Suprapubic skin (tissue), 4 donors: ENCODE measurements at regions not wholly inside any gene's neighbourhood (a gene's known extent, or its start where the extent isn't known, plus 50 kb on each side); places are given as distances from the start of the nearest gene placed in this dataset.

ENCODE experiments used
- DNase-seq, 2 donors: peaks; one replicate each; pipeline ENCODE4 v3.0.0-alpha.2; 2019; ENCODE audit warnings: low spot score in 2 of 2
- H3K27ac ChIP-seq: fragments of 200-600 bp; sonication (generic); one replicate; pipeline ENCODE4 v1.5.1; 2019
- H3K27me3 ChIP-seq: fragments of 200-600 bp; sonication (generic); one replicate; pipeline ENCODE4 v1.5.1; 2019
- H3K36me3 ChIP-seq: fragments of 200-600 bp; sonication (generic); one replicate; pipeline ENCODE4 v1.5.1; 2019
- H3K4me1 ChIP-seq: fragments of 200-600 bp; sonication (generic); one replicate; pipeline ENCODE4 v1.5.1; 2019
- H3K4me3 ChIP-seq: fragments of 200-600 bp; sonication (generic); one replicate; pipeline ENCODE4 v1.5.1; 2019; ENCODE audit warnings: mild to moderate bottlenecking
- H3K9me3 ChIP-seq: fragments of 200-600 bp; sonication (generic); one replicate; pipeline ENCODE4 v1.5.1; 2019
- CTCF ChIP-seq, 2 donors: fragments of 200-600 bp in 1 of 2; fragments of 450-650 bp in 1 of 2; sonication (generic) in 1 of 2; IDR thresholded peaks; one replicate each; pipeline ENCODE4 v1.5.1; 2016 to 2019; ENCODE audit warnings: antibody characterized with exemption in 2 of 2, mild to moderate bottlenecking in 1 of 2, moderate library complexity in 1 of 2
- EP300 ChIP-seq: sonication (generic); formaldehyde crosslinking; IDR thresholded peaks from one replicate; pipeline ENCODE4 v1.6.1; 2017; ENCODE audit warnings: antibody characterized with exemption
- POLR2A ChIP-seq, 2 donors: fragments of 450-650 bp; IDR thresholded peaks; one replicate each; pipeline ENCODE4 v1.6.1; 2017; ENCODE audit warnings: antibody characterized with exemption in 2 of 2, mild to moderate bottlenecking in 2 of 2, moderate library complexity in 2 of 2
- POLR2AphosphoS5 ChIP-seq, 3 donors: sonication (generic); formaldehyde crosslinking; IDR thresholded peaks; one replicate each; pipeline ENCODE4 v1.6.1; 2017; ENCODE audit warnings: antibody characterized with exemption in 3 of 3
- WGBS: methylation state at CpG from one replicate; pipeline ENCODE4 v1.1.5; 2018; 5-methylcytosine and 5-hydroxymethylcytosine counted together

DNA sequence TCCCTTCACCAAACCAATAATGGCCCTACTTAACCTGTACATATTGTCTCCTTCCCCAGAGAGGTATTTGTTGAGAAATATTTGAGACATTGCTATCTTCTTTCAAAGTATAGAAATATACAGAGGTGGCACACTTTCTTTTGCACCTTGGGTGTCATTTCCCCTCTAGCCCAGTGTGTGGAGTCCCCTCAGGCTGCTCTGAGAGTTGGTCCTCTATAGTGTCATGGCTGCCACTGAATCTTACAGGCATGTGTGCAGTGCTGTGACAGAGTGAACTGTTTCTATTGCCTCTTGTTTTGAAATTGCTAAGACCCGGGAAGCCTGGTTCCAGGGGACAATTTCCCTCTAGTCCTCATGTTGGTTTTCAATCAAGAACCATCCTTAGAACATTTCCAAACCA is 140.2 kb upstream of the KCNJ6 start:
- H3K36me3 ChIP-seq: no peaks in the 10 kb centered on the region
- no peak for TF ChIP-seq EP300
- no peak for TF ChIP-seq POLR2AphosphoS5 (IDR thresholded peaks at IDR 0.05)
- TF ChIP-seq POLR2A (IDR thresholded peaks at IDR 0.05): no peak
- no peak for TF ChIP-seq CTCF (IDR thresholded peaks at IDR 0.05)
- 83% methylated on average over 1 of the region's 1 CpG for WGBS

GRCh38 chr21:38057626-38058025 is 141.4 kb upstream of the KCNJ6 start:
- no peaks in the 10 kb centered on the region for H3K36me3 ChIP-seq
- no peaks in the 10 kb centered on the region for H3K4me1 ChIP-seq
- DNase-seq: no peak

More for the DNA sequence above, 140.2 kb upstream of the KCNJ6 start:
- Histone ChIP-seq H3K27me3 (peaks cover 3% of the 10 kb centered on the region), H3K4me3 (no peak overlapping the region), H3K9me3 (no peaks in the 10 kb centered on the region), H3K4me1 (no peaks in the 10 kb centered on the region), H3K27ac (no peak overlapping the region)
- DNase-seq: no peak

GRCh38 chr21:38060533-38060932 is 144.3 kb upstream of the KCNJ6 start:
- H3K9me3 ChIP-seq: no peaks in the 10 kb centered on the region
- WGBS: 88% methylated on average over 1 of the region's 1 CpG
- no peak for DNase-seq
- no peaks in the 10 kb centered on the region for H3K4me1 ChIP-seq
- no peak overlapping the region for H3K4me3 ChIP-seq
- H3K27me3 ChIP-seq: peaks cover 3% of the 10 kb centered on the region
- TF ChIP-seq POLR2AphosphoS5 (IDR thresholded peaks at IDR 0.05) (no peak), CTCF (IDR thresholded peaks at IDR 0.05) (no peak), EP300 (no peak), POLR2A (IDR thresholded peaks at IDR 0.05) (no peak)
- H3K36me3 ChIP-seq: no peaks in the 10 kb centered on the region
- no peak overlapping the region for H3K27ac ChIP-seq

More at GRCh38 chr21:38057626-38058025, 141.4 kb upstream of the KCNJ6 start:
- Histone ChIP-seq H3K9me3 (no peaks in the 10 kb centered on the region), H3K4me3 (no peak overlapping the region), H3K27ac (no peak overlapping the region), H3K27me3 (peaks cover 3% of the 10 kb centered on the region)
- TF ChIP-seq EP300: no peak
- no peak for TF ChIP-seq POLR2A (IDR thresholded peaks at IDR 0.05)
- TF ChIP-seq POLR2AphosphoS5 (IDR thresholded peaks at IDR 0.05): no peak
- no peak for TF ChIP-seq CTCF (IDR thresholded peaks at IDR 0.05)
- 93% methylated on average over 1 of the region's 1 CpG for WGBS

DNA sequence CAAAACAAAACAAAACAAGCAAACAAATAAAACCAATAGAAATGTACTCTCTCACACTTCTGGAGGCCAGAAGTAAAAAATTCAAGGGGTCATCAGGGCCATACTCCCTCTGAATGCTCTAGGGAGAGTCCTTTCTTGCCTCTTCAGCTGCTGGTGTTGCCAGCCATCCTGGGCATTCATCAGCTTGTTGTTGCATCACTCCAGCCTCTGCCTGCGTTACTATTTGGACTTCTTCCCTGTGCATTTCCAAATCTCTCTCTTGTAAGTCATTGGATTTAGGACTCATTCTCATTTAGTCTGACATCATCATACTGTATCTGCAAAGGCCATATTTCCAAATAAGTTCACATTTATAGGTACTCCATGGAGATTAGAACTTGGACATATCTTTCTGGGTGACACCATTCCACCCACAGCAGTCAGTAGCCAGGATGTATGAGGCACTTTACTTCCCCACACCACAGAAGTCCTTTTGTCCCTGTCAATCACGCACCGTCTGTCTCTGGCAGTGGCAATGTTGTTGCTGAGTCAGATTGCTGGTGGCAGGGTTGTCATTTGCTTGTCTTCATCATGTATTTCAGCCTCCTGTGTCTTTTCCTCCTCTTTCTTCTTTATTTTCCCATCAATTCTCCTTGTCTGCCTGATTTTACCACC is 151.0 kb upstream of the KCNJ6 start:
- no peaks in the 10 kb centered on the region for H3K9me3 ChIP-seq
- no peak for TF ChIP-seq POLR2AphosphoS5 (IDR thresholded peaks at IDR 0.05)
- TF ChIP-seq CTCF (IDR thresholded peaks at IDR 0.05): no peak
- no peak for TF ChIP-seq EP300
- H3K4me1 ChIP-seq: no peaks in the 10 kb centered on the region
- no peaks in the 10 kb centered on the region for H3K36me3 ChIP-seq
- peaks cover 15% of the 10 kb centered on the region for H3K27me3 ChIP-seq
- no peak overlapping the region for H3K4me3 ChIP-seq
- H3K27ac ChIP-seq: no peak overlapping the region
- no peak for DNase-seq
- WGBS: 64% methylated on average over 3 of the region's 3 CpGs

GRCh38 chr21:38072489-38072888 is 156.2 kb upstream of the KCNJ6 start:
- Histone ChIP-seq H3K27ac (no peak overlapping the region), H3K4me3 (no peak overlapping the region), H3K9me3 (no peaks in the 10 kb centered on the region), H3K4me1 (no peaks in the 10 kb centered on the region), H3K36me3 (no peaks in the 10 kb centered on the region), H3K27me3 (peaks cover 12% of the 10 kb centered on the region)
- DNase-seq: no peak
- TF ChIP-seq CTCF (IDR thresholded peaks at IDR 0.05) (no peak), EP300 (no peak), POLR2AphosphoS5 (IDR thresholded peaks at IDR 0.05) (no peak), POLR2A (IDR thresholded peaks at IDR 0.05) (no peak)
- 67% methylated on average over 3 of the region's 3 CpGs for WGBS
